Keratinocyte (primary cell): ENCODE measurements at regions not wholly inside any gene's neighbourhood (a gene's known extent, or its start where the extent isn't known, plus 50 kb on each side); places are given as distances from the start of the nearest gene placed in this dataset.

ENCODE experiments used
- DNase-seq: peaks from one replicate; pipeline ENCODE4 v3.0.0-alpha.2; 2011; ENCODE audit warnings: low read depth, missing footprints, low spot score
- FAIRE-seq: peaks from 2 replicates; lab custom pipeline; 2011; peaks lifted over from hg19 to GRCh38; lab: Jason Lieb, UNC
- H2AFZ ChIP-seq: 2 replicates; pipeline ENCODE4 v1.6.0; 2012; ENCODE audit warnings: low read length, control low read depth, inconsistent platforms; ENCODE audit not compliant: control insufficient read depth
- H3K27ac ChIP-seq: 2 replicates; pipeline ENCODE4 v1.5.1; 2011; ENCODE audit warnings: low read length; ENCODE audit not compliant: control insufficient read depth, insufficient read depth
- H3K27me3 ChIP-seq: 3 replicates; pipeline ENCODE4 v1.6.0; 2011; ENCODE audit warnings: low read length; ENCODE audit not compliant: control insufficient read depth, insufficient read depth; ENCODE audit errors: extremely low read depth
- H3K36me3 ChIP-seq, 2 experiments: 2 replicates in 1 of 2; 3 replicates in 1 of 2; pipeline ENCODE4 v1.5.1; 2011; ENCODE audit warnings: low read length in 2 of 2, mild to moderate bottlenecking in 1 of 2; ENCODE audit not compliant: control insufficient read depth in 2 of 2, insufficient read depth in 2 of 2; ENCODE audit errors: extremely low read depth in 1 of 2
- H3K4me1 ChIP-seq: 3 replicates; pipeline ENCODE4 v1.5.1; 2011; ENCODE audit warnings: low read length; ENCODE audit not compliant: control insufficient read depth, insufficient read depth; ENCODE audit errors: extremely low read depth
- H3K4me2 ChIP-seq: 3 replicates; pipeline ENCODE4 v1.6.0; 2011; ENCODE audit warnings: low read depth, low read length; ENCODE audit not compliant: control insufficient read depth, insufficient read depth; ENCODE audit errors: extremely low read depth
- H3K4me3 ChIP-seq, 3 experiments: fragments of 200-600 bp in 1 of 3; sonication (generic) in 1 of 3; 2 replicates in 2 of 3; 3 replicates in 1 of 3; pipeline ENCODE4 v1.5.1; 2011 to 2016; ENCODE audit warnings: low read length in 3 of 3, mild to moderate bottlenecking in 3 of 3, control low read depth in 2 of 3, inconsistent platforms in 1 of 3, low read depth in 1 of 3, mixed read lengths in 1 of 3, mixed run types in 1 of 3, moderate library complexity in 1 of 3; ENCODE audit not compliant: control insufficient read depth in 2 of 3, insufficient read depth in 2 of 3; ENCODE audit errors: extremely low read depth in 1 of 3
- H3K79me2 ChIP-seq: 2 replicates; pipeline ENCODE4 v1.6.0; 2012; ENCODE audit warnings: low read length; ENCODE audit not compliant: control insufficient read depth, insufficient read depth
- H3K9ac ChIP-seq: 3 replicates; pipeline ENCODE4 v1.6.0; 2011; ENCODE audit warnings: low read length; ENCODE audit not compliant: control insufficient read depth, insufficient read depth; ENCODE audit errors: extremely low read depth
- H3K9me1 ChIP-seq: 3 replicates; pipeline ENCODE4 v1.6.0; 2011; ENCODE audit warnings: low read length; ENCODE audit not compliant: control insufficient read depth, insufficient read depth; ENCODE audit errors: extremely low read depth
- H3K9me3 ChIP-seq: 2 replicates; pipeline ENCODE4 v1.5.1; 2012; ENCODE audit warnings: low read depth, low read length; ENCODE audit not compliant: control insufficient read depth
- H4K20me1 ChIP-seq: 3 replicates; pipeline ENCODE4 v1.6.0; 2011; ENCODE audit warnings: low read length; ENCODE audit not compliant: control insufficient read depth, insufficient read depth; ENCODE audit errors: extremely low read depth
- EZH2 ChIP-seq: IDR thresholded peaks from one replicate; pipeline ENCODE4 v1.6.1; 2012; ENCODE audit warnings: inconsistent platforms, mild to moderate bottlenecking, low read length, moderate library complexity
- dilution Hi-C: fragments of 300-500 bp; cut with MboI; formaldehyde crosslinking; loops from one replicate; pipeline ENCODE4 v1.7.0; 2020; ENCODE audit warnings: low sequenced_read_pairs; ENCODE audit not compliant: extremely low pct_ligation_motif_present
- TF ChIP-seq, protein P1 (sequence below), 3 experiments: IDR thresholded peaks in 1 of 3; conservative IDR thresholded peaks in 1 of 3; optimal IDR thresholded peaks in 1 of 3; 2 replicates in 2 of 3; 3 replicates in 1 of 3; pipeline versions ENCODE3 to v1.5.1; 2011; ENCODE audit warnings: low read length in 3 of 3, mild to moderate bottlenecking in 3 of 3, moderate library complexity in 2 of 3, control low read depth in 1 of 3, inconsistent platforms in 1 of 3; ENCODE audit not compliant: insufficient read depth in 2 of 3; ENCODE audit errors: extremely low read depth in 1 of 3

DNA sequence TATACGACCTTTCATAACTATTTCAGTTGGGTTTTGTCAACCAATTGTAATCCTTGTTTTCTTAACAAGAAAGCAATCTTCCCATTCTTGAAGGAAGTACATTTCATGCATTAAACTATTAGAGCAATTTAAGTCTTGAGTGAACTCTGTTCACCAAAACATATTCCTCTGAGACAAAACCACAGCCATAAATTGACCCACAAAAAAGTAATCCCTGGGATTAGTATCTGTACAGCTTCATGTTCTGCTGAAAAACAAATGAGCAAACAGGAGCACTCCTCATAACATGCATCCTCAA is 207.0 kb upstream of the PDE5A start:
- Histone ChIP-seq H3K9me1 (no peaks in the 10 kb centered on the region), H3K4me1 (no peaks in the 10 kb centered on the region), H4K20me1 (no peaks in the 10 kb centered on the region), H3K9me3 (no peaks in the 10 kb centered on the region), H3K36me3 (no peaks in the 10 kb centered on the region), H3K27me3 (no peaks in the 10 kb centered on the region), H3K27ac (no peak overlapping the region), H3K79me2 (no peaks in the 10 kb centered on the region), H3K4me3 (no peak overlapping the region), H3K4me2 (no peak overlapping the region), H2AFZ (no peak overlapping the region), H3K9ac (no peak overlapping the region)
- no peak for FAIRE-seq
- DNase-seq = no peak
- dilution Hi-C loops = no loop called here
- TF ChIP-seq, protein P1, sequence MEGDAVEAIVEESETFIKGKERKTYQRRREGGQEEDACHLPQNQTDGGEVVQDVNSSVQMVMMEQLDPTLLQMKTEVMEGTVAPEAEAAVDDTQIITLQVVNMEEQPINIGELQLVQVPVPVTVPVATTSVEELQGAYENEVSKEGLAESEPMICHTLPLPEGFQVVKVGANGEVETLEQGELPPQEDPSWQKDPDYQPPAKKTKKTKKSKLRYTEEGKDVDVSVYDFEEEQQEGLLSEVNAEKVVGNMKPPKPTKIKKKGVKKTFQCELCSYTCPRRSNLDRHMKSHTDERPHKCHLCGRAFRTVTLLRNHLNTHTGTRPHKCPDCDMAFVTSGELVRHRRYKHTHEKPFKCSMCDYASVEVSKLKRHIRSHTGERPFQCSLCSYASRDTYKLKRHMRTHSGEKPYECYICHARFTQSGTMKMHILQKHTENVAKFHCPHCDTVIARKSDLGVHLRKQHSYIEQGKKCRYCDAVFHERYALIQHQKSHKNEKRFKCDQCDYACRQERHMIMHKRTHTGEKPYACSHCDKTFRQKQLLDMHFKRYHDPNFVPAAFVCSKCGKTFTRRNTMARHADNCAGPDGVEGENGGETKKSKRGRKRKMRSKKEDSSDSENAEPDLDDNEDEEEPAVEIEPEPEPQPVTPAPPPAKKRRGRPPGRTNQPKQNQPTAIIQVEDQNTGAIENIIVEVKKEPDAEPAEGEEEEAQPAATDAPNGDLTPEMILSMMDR (optimal IDR thresholded peaks at IDR 0.05 in 1 of 3, IDR thresholded peaks at IDR 0.05 in 1 of 3, conservative IDR thresholded peaks at IDR 0.05 in 1 of 3; ENCODE audit: extremely low read depth in 1 of 3, insufficient read depth in 2 of 3, low read length in 3 of 3) = no peak
- TF ChIP-seq EZH2 = no peak

DNA sequence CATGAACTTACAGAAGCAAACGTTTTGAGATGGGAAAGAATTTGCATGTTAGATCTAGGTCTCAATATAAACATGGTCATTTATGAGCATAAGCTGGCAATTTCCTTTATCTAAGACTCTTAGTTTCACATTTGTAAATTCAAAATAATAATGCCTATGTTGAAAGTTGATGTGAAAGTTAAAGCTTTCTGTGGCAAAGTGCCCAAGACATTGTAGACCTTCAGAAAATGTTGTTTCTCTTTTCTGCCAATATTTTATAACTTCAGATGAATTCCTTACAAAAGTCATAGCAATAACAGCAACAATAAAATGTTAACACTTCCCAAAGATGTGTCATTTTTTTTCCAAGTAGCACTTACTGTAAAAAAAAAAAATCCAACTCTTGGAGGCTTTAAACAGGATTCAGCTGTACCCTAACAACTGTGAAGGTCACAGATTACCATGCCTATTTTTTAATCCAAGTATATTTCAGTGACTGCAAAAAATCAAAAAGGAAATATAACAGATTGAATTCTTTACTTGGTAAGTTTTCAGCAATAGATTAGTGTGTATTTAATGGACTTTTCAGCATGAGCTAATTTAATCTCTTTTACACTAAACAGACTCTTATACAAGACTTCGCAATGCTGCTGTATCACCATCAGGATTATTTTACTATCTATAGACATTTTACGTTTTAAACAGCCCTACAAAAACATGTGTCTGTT is 206.5 kb upstream of the PDE5A start:
- H3K9me3 ChIP-seq = no peaks in the 10 kb centered on the region
- H3K4me3 ChIP-seq = no peak overlapping the region
- no peaks in the 10 kb centered on the region for H3K36me3 ChIP-seq
- no peaks in the 10 kb centered on the region for H3K27me3 ChIP-seq
- H4K20me1 ChIP-seq = no peaks in the 10 kb centered on the region
- H3K27ac ChIP-seq = no peak overlapping the region
- H3K79me2 ChIP-seq = no peaks in the 10 kb centered on the region
- H3K9ac ChIP-seq = no peak overlapping the region
- no peak overlapping the region for H3K4me2 ChIP-seq
- no peak overlapping the region for H2AFZ ChIP-seq
- dilution Hi-C loops = no loop called here
- H3K4me1 ChIP-seq = no peaks in the 10 kb centered on the region
- TF ChIP-seq, protein P1 (optimal IDR thresholded peaks at IDR 0.05 in 1 of 3, IDR thresholded peaks at IDR 0.05 in 1 of 3, conservative IDR thresholded peaks at IDR 0.05 in 1 of 3; ENCODE audit: extremely low read depth in 1 of 3, insufficient read depth in 2 of 3, low read length in 3 of 3) = no peak
- no peak for TF ChIP-seq EZH2
- no peaks in the 10 kb centered on the region for H3K9me1 ChIP-seq
- no peak for DNase-seq
- FAIRE-seq = no peak
